Fibroblast of skin of left quadriceps (primary cell): ENCODE measurements at regions not wholly inside any gene's neighbourhood (a gene's known extent, or its start where the extent isn't known, plus 50 kb on each side); places are given as distances from the start of the nearest gene placed in this dataset.
A peak's percentile ranks its signal among the peaks of the same experiment; 100 is the strongest.
"Not testable (repeated sequence)": the region's sequence is repeated elsewhere in the genome, so short reads cannot be mapped to it uniquely, and the experiment has no call there.

Experiments
- DNase-seq, 2 experiments: peaks; one replicate each; pipeline ENCODE4 v3.0.0-alpha.2; 2013; ENCODE audit warnings: low read depth in 2 of 2

DNA sequence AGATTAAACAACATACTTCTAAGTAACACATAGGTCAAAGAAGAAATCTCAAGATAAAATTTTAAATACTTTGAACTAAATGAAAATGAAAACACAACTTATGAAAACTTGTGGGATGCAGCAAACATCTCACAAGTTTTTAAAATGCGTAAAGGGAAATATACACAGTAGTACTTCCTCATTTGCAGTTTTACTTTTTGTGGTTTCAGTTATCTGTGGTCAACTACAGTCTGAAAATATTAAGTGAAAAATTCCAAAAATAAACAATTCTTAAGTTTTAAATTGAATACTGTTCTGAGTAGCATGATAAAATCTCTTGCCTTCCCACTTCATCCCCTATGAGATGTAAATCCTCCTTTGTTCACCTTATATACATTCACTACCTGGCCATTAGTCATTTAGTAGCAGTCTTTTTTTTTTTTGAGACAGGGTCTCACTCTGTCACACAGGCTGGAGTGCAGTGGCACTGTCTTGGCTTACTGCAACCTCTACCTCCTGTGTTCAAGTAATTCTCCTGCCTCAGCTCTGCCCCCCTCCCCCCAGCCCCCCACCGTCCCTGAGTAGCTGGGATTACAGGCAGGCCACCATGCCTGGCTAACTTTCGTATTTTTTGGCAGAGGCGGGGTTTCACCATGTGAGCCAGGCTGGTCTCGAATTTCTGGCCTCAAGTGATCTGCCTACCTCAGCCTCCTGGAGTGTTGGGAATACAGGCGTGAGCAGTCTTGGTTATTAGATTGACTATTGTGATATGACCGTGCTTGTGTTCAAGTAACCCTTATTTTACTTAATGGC lies 154.6 kb upstream of the AHI1 start:
- no peak for DNase-seq

DNA sequence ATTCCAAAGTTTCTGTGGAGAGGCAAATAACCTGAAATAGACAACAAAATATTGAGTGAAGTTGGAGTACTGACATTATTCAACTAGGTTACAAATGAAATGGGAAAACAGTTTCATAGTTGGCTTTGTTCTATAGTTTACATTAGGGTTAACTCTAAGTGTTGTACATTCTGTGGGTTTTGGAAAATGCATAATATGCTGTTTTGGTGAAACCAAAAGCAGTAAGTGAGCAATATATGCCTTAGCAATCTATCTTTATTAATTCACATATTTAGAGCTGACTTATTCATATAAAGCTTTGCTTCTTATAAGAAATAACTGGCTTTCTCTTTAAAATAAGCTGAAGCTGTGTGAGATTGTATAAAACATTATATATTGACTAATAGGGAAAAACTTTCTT lies 157.5 kb upstream of the AHI1 start:
- no peak for DNase-seq

DNA sequence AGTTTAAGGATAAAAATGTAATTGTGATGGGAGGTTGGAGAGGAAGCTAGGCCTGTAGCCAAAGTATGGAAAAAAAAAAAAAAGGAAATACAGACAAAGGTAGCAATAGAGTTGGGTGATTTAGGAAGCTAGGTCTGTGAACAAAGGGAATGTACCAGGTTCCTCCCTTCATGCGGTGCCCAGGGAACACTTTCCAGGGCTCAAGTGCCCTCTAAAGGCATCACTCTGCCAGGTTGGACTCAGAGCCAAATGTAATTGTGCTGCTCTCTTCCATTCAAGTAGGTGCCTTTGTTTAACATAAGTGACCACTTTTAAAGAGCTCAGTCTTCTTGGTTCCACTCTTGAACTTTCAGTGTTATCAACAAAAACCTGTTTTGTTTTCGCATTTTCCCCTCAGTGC lies 159.7 kb upstream of the AHI1 start:
- DNase-seq: no peak

DNA sequence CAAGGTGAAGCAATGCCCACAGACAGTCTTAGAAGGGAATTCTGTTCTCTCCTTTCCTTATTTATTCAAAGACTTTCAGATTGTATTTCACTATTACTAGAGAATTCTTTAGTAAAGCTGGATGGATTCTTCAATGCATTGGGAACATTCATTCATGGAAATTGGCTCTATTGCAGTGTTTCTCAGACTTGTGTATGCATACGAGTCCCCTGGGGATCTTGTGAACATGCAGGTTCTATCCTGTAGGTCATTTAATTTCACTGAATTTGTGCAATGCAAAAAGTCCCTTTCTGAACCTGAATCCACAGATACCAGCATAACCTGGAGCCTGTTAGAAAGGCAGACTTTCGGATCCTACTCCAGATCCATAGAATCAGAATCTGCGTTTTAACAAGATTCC lies 160.9 kb upstream of the AHI1 start:
- DNase-seq: no peak

DNA sequence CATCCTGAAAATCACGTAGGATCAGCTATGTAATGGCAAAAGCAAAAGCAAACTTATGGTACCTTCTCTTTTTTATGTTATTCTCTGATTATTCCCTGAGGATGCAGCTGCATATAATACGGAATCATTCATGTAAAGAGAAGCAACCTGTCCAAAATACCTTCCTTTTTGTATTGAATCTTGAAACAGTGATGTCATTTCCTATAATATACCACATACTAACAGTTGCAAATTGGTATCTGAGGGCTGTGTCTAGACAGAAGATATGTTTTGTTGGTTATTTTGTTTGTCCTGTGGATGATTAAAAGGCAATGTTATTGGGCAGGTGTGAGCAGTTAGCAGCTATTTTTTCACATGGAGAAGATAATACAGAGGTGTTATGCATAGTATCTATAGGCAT lies 161.4 kb upstream of the AHI1 start:
- no peak for DNase-seq

DNA sequence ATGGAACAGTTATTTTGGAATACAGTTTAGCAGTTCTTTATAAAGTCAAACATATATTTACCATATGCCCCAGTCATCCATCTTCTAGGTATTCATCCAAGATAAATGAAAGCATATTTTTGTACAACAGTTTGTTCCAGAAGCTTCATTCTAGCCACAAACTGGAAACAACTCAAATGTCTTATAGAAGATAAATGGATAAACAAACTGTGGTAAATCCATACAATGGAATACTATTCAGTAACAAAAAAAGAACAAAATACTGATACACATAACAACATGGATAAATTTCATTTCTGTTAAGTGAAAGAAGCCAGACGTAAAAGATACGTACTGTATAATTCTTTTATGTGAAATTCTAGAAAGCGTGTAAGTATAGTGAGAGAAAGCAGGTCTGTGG lies 167.0 kb upstream of the AHI1 start:
- DNase-seq: no peak

DNA sequence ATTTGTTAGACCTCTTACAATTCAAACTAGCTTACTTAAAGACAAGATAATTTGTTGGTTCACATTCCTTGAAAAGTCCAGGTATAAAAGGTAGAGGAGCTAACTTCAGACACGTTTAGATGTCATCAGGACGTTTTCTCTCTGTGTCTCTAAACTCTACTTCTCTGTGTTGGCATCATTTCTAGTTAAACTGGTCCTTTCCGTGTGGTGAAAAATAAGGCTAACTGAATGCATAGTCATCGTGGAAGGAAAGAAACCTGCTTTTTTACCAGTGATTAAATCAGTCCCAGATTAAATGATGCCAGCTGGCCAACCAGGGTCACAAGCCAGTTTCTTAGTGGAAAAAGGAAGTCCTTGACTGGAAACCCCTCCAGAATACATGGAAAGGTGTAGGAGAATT lies 168.4 kb upstream of the AHI1 start:
- DNase-seq: no peak

DNA sequence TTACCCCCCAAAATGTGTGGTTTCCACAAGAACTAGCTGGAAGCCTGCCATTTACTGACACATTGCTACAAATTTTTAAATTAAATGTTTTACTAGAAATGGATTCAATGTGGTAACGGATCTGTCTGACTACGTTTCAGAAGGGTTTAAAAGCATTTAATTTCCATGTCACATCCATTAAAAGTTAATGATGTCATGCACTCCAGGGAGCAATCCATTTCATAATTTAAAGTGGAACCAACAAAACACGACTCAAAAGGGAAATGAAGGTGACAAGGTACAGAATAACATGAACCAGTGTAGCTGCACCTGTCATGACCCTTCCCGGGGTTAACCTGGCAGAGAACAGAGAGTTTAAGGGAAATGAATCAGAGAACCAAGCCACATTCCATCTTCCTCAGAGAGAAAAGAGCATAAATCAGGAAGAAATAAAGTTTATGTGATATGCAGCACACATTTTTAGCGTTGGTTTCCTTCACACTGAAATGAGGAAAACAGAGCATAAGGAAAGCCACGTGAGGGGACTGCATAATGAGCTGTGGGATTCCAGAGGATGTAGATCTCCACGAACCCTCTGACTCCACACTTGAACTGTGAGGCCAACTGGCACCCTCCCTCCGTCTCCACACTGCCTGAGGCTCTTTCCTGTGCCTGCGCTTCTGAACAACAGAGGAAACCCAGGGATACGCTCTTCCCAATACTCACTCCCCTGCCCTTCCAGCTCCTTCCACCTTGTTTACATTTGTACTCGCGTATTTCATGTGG lies 170.3 kb upstream of the AHI1 start:
- peak; percentile 60 to 61 for DNase-seq

DNA sequence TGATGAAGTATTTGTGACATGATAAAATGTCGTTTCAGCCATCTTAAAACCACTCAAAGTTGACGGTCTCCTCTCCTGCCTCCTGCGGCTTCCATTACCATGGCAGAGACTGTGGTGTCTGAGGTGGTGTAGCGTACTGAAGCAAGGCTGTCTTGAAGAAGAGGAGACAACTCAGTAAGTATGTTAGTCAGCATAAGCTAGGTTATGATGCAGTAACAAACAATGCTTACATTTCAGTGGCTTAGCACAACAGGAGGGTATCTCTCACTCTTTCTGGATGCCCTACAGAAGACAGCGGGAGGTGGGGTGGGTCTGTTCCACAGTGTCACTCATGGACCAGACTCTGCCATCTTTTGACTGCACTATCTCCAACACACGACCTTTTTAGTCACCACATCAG lies 174.7 kb upstream of the AHI1 start:
- no peak for DNase-seq

DNA sequence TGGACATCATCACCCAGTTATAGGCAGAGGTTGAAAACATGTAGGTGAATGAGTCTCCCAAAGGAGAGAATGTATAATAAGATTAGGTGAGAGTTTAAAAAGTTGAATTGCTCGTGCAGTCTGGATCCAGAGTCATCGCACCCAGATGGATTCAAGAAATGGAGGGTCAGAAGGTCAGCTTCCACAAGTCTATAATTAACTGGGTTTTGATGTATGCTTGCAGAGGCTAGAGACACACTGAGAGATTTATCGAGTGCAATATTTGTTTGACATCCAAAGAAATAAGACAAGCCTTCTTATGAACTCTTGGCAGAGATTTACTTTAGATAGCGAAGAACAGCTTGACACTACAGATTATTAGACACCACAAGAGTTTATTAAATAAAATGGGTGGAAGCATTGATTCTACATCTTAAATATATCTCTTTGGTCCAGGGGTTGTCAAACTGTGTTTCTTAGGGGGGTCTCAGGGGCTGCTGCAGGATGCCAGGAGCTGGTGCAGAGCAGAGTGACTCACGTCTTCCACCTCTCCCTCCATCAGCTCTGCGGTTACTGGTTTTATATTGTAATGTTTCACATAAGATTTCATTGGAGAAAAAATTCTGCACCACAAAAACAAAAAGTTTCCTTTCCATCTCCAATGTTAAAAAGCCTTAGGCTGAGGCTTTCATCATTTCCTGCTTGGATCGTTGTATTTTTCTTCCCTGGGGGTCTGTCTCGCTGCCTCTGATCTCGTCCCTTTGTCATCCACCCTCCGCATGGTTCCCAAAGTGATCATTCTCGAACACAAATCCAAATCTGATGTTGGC lies 176.2 kb upstream of the AHI1 start:
- DNase-seq: peak; percentile 79 to 81

DNA sequence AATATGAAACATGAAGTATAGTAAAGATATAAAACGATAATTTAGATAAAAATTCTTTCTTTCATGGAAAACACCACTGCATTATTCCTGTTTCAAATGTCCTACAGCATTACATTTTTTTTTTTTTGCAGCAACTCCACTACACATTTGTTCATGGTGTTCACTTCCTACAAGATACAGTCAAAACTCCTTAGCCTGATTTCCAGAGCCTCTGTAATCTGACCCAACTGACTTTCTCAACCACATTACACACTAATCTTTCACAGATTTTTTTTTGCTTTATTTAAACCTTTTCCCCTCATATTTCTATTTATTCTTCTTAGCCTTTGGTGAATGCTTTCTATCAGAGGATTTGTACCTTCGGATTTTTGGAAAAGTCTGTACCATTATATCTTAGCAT lies 176.5 kb upstream of the PDE7B start:
- DNase-seq: peak in 1 of 2 experiments; percentile 14

DNA sequence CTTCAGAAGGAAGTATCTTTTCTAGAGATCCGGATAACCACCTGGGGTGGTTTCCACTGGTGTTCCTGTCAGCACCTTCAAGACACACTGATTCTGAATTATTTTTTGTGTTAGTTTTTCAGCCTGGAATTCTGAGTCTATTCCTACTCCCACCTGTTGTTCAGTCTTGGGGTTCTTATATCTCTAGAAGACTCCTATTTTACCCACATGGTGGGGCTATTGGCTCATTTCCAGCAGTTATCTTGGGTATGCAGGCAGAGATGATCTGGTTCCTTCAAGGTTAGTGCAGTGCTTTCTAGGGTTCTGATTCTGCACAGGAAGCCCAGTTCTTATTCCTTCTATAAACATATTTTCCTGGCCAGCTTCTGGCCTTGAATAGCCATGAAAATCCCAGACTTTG lies 175.6 kb upstream of the PDE7B start:
- DNase-seq: peak in 1 of 2 experiments; percentile 24

DNA sequence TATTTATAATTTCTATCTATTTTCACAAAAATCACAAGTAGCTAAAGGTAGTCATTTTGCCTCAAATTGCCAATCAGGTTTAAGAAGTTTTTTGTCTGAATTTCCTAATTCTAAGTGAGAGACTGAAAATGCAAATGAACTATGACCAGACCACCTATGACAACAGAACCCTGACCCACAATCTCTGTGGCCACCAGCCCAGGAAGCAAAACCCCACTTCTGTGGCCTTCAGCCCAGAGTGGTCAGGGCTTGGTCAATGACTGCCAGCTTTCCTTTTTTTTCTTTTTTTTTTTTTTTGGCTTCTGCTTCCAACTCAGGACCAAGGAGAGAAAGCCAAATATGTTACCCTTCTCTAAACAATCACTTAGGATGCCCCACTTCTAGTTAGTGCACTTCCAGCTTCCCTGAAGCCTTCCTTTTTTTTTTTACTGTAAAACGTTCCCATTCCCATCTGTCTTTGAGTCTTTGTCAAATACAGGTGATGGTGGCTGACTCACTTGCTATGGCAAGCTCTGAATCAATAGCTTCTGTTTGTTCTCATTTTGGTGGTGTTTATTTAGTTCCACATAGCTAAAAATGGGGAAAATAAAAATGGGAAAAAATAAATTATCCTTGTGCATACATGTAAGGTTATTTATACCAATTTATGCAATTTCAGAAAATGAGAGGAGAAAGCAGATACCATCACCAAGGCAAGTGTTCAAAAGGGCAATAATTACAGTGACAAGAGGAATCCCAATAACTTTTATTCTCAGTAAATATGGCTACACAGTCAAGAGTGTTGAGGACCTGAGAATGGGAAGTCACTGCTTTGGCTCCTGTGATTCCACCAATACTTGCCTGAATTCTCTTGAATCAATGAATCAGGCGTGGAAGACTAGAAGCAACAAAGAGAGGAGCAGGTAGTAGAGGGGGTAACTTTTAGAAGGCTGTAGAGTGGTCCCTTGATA lies 170.3 kb upstream of the PDE7B start:
- no peak for DNase-seq

DNA sequence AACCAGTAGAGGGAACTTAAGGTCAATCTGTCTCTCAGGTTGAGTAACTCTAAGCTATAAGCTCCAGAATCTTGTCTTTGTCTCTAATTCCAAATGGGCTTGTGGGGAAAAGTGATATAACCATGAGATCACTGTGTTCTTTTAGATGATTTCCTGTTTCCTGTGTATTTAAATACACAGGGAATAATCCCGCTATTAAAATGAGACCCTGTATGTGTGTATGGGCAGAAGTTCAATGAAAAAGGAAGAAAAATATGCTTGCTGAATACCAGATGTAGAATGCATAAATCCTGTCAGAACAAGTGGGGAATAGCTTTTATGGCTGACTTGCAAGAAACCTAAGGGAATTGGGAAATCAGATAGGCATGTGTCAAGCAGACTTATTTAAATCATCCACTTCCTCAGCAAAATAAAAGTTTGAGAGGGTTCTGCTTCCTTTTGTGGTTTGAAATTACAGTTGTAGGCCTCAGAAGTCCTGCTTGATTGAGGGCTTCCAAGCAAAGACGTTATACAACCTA lies 164.7 kb upstream of the PDE7B start:
- peak; percentile 92 to 93 for DNase-seq

DNA sequence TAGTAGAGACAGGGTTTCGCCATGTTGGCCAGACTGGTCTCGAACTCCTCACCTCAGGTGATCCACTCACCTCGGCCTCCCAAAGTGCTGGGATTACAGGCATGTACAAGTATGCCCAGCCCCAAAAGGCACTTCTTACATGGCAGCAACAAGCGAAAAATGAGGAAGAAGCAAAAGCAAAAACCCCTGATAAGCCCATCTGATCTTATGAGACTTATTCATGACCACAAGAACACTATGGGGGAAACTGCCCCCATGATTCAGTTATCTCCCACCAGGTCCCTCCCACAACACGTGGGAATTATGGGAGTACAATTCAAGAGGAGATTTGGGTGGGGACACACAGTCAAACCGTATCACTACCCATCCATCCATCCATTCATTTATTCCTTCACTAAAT lies 163.0 kb upstream of the PDE7B start:
- DNase-seq: not testable (repeated sequence)

DNA sequence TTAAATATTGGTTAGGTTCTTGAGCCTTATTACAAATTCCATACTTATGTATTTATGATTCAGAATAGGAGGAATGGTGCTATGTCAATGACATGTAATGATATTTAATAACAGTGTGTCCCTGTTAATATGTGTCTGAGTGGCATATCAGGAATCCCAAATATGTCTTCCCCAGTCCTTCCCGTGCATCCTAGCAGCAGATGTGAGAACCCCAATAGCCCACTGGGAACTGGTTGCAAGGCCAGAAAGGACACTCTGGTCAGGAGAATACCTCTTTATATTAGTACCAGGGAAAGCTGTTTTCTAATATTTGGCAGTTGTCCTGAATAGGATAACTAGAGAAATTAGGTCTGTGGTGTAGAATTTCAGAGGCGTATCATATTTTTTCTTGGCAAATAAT lies 159.1 kb upstream of the PDE7B start:
- DNase-seq: no peak

DNA sequence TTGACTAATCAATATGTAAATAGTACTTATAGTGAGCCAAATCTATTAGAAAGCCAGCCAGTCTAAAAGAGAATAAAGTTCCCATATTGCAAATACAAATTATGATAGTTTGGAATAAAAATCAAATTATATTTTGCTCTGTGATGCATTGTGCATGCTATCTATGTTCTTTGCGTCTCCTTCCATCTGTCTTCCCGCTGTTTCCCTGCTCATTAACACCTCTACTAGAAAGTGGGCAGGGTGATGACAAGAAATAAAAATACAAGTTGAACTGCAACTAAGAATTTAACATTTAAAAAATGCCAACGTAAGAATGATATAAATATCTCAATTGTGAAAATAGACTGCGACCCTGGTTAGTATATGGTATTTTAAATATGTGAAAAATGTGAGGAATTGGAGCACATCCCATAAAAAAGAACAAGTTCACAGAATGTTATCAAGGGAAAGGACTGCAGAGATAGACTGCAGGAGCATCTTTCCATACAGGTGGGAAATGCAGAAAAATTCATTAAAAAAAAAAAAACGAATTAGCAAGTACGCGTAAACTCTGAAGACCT lies 157.6 kb upstream of the PDE7B start:
- peak in 1 of 2 experiments; percentile 5 for DNase-seq

DNA sequence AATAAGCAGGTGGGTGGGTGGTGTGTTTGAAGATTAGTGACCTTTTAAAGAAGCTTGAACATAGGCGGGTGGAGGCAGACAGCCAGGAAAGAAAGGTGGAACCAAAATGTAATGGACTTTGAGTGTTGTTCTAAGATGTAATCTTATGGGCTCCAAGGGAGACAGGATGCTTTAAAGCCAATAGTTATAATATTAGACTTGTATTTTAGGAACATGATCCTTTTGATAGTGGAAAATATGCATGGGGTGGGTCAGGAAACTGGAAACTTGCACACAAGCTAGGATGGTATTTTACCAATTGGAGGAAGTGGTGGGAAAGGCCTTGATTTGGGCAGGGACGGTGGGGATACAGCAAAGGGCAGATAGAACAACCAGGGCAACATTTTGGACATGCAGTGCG lies 151.8 kb upstream of the PDE7B start:
- no peak for DNase-seq

DNA sequence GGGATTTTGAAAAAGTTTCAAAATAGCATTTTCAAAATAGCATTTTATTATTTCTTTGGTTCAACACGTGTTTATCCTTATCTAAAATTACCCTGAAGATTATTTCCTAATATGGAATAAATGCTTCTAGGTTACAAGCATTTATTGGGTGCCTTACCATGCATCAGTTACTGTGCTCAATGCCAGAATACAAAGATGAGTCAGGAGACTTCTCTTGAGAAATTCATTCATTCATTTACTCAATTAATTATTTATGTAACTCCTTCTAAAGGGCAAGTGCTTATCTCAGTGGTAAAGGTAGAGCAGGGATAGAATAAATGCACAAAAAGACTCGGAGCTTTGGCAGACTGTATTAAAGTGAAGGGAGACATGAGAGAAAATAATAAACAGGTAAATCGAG lies 150.1 kb upstream of the PDE7B start:
- DNase-seq: no peak

DNA sequence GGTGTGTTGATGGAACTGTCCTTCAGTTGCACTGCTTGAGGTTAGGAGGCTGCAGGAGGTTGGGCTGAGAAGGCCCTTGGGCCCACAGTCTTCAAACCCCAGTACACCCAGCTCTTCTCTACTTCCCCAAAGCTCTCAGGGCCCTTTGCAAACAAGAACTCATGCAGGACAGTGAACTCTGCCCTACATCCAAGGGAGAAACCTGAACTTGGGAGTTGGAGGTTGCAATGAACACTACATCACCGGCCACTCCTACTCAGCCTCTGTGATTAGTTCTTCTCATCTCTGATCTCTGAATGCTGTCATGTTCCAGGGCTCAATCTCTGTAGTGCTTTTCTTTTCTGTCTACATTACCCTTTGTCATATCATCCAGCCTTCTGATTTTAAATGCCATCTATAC lies 148.5 kb upstream of the PDE7B start:
- DNase-seq: no peak

DNA sequence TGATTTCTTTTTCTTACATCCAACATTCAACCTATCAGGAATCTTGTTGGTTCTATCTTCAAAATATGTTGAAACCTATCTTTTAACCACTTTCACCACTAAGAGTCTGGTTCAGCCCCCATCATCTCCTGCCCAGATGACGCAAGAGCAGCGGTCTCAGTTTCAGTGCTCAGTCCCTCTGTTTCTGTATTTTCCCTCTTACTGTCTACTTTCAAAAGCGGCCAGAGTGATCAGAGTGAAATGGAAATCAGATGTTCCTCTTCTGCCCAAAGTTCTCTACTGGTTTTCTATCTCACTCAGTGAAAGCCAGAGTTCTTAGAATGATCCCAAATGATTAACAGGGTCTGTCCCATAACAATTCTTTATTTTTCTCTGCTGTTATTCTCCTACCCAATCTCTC lies 147.9 kb upstream of the PDE7B start:
- DNase-seq: no peak
